ENCODE measurements at regions not wholly inside any gene's neighbourhood (a gene's known extent, or its start where the extent isn't known, plus 50 kb on each side); places are given as distances from the start of the nearest gene placed in this dataset.

- DNase-seq = no peak
- 52 to 69% (median 60%) methylated on average over 7 of the region's 7 CpGs for WGBS, 5 donors
- no peak overlapping the region for H3K27ac ChIP-seq
- H3K27me3 ChIP-seq = peaks cover 0 to 18% (median 0%) of the 10 kb centered on the region in 3 donors
- TF ChIP-seq, protein P1, sequence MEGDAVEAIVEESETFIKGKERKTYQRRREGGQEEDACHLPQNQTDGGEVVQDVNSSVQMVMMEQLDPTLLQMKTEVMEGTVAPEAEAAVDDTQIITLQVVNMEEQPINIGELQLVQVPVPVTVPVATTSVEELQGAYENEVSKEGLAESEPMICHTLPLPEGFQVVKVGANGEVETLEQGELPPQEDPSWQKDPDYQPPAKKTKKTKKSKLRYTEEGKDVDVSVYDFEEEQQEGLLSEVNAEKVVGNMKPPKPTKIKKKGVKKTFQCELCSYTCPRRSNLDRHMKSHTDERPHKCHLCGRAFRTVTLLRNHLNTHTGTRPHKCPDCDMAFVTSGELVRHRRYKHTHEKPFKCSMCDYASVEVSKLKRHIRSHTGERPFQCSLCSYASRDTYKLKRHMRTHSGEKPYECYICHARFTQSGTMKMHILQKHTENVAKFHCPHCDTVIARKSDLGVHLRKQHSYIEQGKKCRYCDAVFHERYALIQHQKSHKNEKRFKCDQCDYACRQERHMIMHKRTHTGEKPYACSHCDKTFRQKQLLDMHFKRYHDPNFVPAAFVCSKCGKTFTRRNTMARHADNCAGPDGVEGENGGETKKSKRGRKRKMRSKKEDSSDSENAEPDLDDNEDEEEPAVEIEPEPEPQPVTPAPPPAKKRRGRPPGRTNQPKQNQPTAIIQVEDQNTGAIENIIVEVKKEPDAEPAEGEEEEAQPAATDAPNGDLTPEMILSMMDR (IDR thresholded peaks at IDR 0.05) = no peak
- TF ChIP-seq EP300 (IDR thresholded peaks at IDR 0.05) = no peak
- no peak for TF ChIP-seq POLR2AphosphoS5 (IDR thresholded peaks at IDR 0.05)
- TF ChIP-seq POLR2A (IDR thresholded peaks at IDR 0.05) = no peak
- intact Hi-C loops (cut with DNase I; ENCODE audit: low total_unique reads) = no loop called here
- no peaks in the 10 kb centered on the region for H3K36me3 ChIP-seq
- no peaks in the 10 kb centered on the region for H3K4me1 ChIP-seq
- no peak overlapping the region for H3K4me3 ChIP-seq
- H3K9me3 ChIP-seq = peaks cover 0 to 9% (median 4%) of the 10 kb centered on the region in 4 donors
Measured at GRCh38 chr1:5156416-5157120, 502.2 kb downstream of the AJAP1 start.

DNA sequence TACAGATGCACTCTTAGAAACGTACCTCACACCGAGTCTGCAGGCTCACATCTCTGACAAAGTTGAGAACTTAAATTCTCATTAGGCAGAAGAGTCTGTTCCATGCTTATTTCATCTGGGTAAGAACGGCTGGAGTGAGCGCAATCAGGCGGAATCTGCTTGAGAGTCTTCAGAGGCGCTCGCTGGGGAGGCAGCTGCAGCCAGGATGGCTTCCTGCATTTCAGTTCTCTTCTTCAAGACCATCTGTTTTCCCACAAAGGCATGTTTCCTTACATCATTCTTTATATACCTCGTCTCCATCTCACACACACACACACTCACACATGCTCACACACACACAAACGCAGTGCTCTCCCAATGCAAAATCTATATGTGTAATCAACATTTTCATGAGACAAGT, 497.1 kb downstream of the AJAP1 start:
- Histone ChIP-seq H3K27ac (no peak overlapping the region), H3K27me3 (peaks cover 0 to 14% (median 0%) of the 10 kb centered on the region in 3 donors), H3K9me3 (peaks cover 0 to 9% (median 4%) of the 10 kb centered on the region in 4 donors), H3K4me1 (no peaks in the 10 kb centered on the region), H3K4me3 (no peak overlapping the region), H3K36me3 (no peaks in the 10 kb centered on the region)
- TF ChIP-seq, protein P1 (IDR thresholded peaks at IDR 0.05) = no peak
- TF ChIP-seq EP300 (IDR thresholded peaks at IDR 0.05) (no peak), POLR2A (IDR thresholded peaks at IDR 0.05) (no peak), POLR2AphosphoS5 (IDR thresholded peaks at IDR 0.05) (no peak)
- WGBS, 5 donors = 84 to 87% (median 85%) methylated on average over 9 of the region's 9 CpGs
- DNase-seq = no peak
- intact Hi-C loops (cut with DNase I; ENCODE audit: low total_unique reads) = no loop called here

DNA sequence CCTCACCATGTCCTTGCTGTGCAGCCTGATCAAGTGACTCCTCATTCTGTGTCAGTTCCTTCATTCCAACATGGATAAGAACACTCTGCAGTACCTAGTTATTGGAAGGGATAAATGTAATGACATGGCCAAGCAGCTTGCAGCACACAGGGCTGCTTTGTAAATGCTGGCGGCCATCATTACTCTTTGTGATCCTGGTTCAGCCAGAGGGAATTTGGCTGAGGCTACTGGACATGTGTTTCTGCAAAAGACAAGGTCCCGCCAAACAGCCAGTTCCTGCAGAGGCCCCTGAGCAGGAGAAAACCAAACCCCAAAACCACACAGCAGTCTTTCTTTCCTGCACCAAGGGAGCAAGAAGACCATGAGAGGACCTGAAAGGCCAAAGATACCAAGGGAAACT, 495.8 kb downstream of the AJAP1 start:
- intact Hi-C loops (cut with DNase I; ENCODE audit: low total_unique reads) = no loop called here
- no peaks in the 10 kb centered on the region for H3K4me1 ChIP-seq
- peaks cover 0 to 4% (median under 1%) of the 10 kb centered on the region in 4 donors for H3K9me3 ChIP-seq
- WGBS, 5 donors = 83 to 97% (median 87%) methylated on average over 2 of the region's 2 CpGs
- peaks cover 0 to 20% (median 0%) of the 10 kb centered on the region in 3 donors for H3K27me3 ChIP-seq
- no peaks in the 10 kb centered on the region for H3K36me3 ChIP-seq
- TF ChIP-seq, protein P1 (IDR thresholded peaks at IDR 0.05) = no peak
- no peak overlapping the region for H3K27ac ChIP-seq
- peak in 1 of 2 donors; percentile 5 for DNase-seq
- no peak overlapping the region for H3K4me3 ChIP-seq

GRCh38 chr1:5147806-5148205, 493.4 kb downstream of the AJAP1 start:
- no peaks in the 10 kb centered on the region for H3K9me3 ChIP-seq
- no peaks in the 10 kb centered on the region for H3K36me3 ChIP-seq
- WGBS, 5 donors = 38 to 56% (median 52%) methylated on average over 1 of the region's 1 CpG
- H3K4me1 ChIP-seq = no peaks in the 10 kb centered on the region
- intact Hi-C loops (cut with DNase I; ENCODE audit: low total_unique reads) = no loop called here
- DNase-seq = no peak
- no peak overlapping the region for H3K27ac ChIP-seq
- TF ChIP-seq, protein P1 (IDR thresholded peaks at IDR 0.05) = no peak
- no peak for TF ChIP-seq POLR2A (IDR thresholded peaks at IDR 0.05)
- TF ChIP-seq EP300 (IDR thresholded peaks at IDR 0.05) = no peak
- TF ChIP-seq POLR2AphosphoS5 (IDR thresholded peaks at IDR 0.05) = no peak
- no peak overlapping the region for H3K4me3 ChIP-seq
- H3K27me3 ChIP-seq = peaks cover 0 to 36% (median 0%) of the 10 kb centered on the region in 3 donors
